GM10266 (cell line): ENCODE measurements at regions not wholly inside any gene's neighbourhood (a gene's known extent, or its start where the extent isn't known, plus 50 kb on each side); places are given as distances from the start of the nearest gene placed in this dataset.
"Not testable (repeated sequence)": the region's sequence is repeated elsewhere in the genome, so short reads cannot be mapped to it uniquely, and the experiment has no call there.

ENCODE experiments used
- DNase-seq: peaks from one replicate; pipeline ENCODE4 v3.0.0; 2012; ENCODE audit errors: extremely low spot score
- TF ChIP-seq, protein P1 (sequence below): IDR thresholded peaks from 2 replicates; pipeline ENCODE4 v1.5.1; 2012; ENCODE audit warnings: mild to moderate bottlenecking, low read depth; ENCODE audit not compliant: control insufficient read depth, insufficient read depth; ENCODE audit errors: missing control alignments

DNA sequence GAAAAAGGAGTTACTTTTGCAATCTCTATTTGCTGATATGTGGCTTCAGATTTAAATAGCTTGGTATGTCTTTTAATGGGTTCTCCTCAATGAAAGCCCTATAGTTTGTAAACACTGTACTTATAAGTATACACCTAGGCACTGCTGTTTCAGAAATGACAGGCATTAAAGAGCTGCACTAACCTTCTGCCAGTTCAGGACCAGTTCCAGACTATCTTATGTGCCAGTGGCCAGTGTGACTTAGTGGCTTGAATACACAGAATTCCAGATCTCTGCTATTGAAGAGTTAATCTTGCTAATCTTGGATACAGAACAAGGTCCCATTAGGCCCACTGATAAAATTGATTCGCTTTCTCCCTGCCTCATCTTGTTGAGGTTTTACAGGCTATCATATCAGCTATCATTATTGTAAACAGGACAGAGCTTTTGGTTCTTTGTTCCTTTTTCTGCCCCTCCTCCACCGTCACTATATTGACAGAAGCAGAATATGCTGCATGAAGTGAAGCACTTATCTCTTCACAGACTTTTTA, 337.5 kb downstream of the LRRIQ3 start:
- no peak for DNase-seq
- TF ChIP-seq, protein P1, sequence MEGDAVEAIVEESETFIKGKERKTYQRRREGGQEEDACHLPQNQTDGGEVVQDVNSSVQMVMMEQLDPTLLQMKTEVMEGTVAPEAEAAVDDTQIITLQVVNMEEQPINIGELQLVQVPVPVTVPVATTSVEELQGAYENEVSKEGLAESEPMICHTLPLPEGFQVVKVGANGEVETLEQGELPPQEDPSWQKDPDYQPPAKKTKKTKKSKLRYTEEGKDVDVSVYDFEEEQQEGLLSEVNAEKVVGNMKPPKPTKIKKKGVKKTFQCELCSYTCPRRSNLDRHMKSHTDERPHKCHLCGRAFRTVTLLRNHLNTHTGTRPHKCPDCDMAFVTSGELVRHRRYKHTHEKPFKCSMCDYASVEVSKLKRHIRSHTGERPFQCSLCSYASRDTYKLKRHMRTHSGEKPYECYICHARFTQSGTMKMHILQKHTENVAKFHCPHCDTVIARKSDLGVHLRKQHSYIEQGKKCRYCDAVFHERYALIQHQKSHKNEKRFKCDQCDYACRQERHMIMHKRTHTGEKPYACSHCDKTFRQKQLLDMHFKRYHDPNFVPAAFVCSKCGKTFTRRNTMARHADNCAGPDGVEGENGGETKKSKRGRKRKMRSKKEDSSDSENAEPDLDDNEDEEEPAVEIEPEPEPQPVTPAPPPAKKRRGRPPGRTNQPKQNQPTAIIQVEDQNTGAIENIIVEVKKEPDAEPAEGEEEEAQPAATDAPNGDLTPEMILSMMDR, result no peak

DNA sequence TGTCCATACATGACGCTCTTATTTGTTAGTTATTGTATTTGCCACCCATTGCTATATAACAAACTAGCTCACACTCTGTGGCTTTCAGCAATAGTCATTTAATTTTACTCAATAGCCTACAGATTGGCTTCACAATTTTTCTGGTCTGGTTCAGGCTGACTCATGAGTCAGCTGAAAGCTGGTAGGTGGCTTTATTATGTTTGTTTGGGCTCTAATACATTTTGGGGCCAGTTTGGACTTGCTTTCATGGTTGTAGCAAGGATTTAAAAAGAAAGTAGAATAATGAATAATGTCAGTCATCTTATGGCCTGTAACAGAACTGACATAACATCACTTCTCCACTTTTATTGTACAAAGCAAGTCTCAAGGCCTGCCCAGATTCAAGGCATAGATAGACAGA, 338.7 kb downstream of the LRRIQ3 start:
- no peak for DNase-seq
- TF ChIP-seq, protein P1, result no peak

DNA sequence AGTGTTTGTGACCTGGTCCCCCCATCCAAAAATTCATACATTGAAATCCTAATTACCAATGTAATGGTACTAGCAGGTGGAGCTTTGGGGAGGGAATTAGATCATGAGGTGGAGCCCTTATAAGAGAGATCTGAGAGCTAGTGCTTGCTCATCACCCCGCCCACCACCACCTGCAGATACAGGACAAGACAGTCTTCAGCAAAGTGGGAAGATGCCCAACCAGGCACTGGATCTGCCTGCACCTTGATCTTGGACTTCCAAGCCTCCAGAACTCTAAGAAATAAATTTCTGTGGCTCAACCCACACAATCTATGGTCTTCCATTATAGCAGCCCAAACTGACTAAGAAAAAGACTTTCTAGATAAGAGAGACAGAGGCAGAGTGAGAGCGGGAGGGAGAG, 343.4 kb downstream of the LRRIQ3 start:
- no peak for DNase-seq
- TF ChIP-seq, protein P1, result no peak

DNA sequence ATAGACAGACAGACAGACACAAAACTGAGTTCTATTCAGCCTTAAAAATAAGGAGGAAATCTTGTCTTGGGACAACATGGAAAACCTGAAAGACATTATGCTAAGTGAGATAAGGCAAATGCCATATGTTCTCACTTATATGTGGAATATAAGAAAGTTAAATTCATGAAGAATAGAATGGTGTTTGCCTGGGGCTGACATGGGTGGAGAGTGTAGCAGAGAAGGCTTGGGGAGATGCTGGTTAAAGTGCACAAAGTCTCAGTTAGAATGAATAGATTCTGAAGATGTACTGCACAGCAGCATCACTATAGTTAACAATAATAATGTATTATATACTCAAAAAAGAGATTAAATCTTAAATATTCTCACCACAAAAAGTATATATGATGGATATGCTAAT, 355.5 kb downstream of the LRRIQ3 start:
- TF ChIP-seq, protein P1, result no peak
- DNase-seq, result no peak

DNA sequence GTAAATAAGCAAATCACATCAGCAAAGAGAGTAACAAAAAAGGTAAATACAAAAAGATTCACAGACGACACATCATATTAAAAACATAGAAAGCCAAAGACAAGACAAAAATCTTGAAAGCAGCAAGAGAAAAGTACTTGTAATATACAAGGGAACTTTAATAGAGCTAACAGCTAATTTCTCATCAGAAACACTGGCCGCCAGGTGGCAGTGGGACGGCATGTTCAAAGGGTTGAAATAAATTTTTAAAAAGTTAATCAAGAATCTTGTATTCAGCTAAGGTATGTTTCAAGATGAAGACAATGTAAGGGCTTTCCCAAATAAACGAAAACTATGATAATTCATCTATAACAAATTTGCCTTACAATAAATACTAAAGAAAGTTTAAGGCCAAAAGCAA, 358.1 kb downstream of the LRRIQ3 start:
- no peak for DNase-seq
- TF ChIP-seq, protein P1, result peak; percentile 43

DNA sequence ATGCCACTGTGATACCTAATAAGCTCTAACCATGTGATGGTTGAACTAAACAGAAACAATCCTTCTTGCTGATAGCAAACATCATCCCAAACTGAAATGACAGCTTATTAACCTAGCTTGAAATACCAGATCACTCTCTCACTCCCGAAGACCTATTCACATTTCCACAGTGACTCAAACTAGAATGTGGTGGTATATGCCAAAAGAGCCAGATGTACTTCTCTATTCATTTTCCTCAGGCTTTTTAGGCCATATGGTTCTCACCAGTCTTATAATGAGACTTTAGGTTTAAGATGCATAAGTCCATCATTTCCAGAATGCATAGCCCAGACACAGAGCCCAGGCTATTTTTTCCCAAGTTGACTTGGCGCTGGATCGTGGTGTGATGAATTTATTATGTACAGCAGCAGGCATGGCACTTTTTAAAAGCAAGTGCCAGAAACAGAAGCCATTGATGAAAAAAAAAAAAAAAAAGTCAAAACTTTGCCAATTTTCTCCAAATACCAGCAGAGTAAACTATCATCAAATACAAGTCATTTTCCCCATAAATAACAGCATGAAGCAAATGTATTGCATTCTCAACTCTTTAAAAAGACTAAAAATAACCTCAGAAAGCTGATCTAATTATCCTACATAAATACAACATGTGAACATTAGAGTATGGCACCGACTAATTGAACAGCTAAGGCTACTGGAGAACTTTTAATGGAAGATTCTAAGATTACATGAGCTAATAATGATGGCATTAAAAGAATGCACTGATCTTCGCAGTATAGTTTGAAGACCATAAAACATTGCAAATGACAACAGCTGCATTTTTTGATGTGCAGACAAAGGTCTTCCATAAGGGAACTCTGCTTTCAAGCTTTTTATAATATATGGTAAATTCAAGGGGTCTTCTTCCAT, 365.4 kb downstream of the LRRIQ3 start:
- no peak for DNase-seq
- TF ChIP-seq, protein P1, result no peak

DNA sequence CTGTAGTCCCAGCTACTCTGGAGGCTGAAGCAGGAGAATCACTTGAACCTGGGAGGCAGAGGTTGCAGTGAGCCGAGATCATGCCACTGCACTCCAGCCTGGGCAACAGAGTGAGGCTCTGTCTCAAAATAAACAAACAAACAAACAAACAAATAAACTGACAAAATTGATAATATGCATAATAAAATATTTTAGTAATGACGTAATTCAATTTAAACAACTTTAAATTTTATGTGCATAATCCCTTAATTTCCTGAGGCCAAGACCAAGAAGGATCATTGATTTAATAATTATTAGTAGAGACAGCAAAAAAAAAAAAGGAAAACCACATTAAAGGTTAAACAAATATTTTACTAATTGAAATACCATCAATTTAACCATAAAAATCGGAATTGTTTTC, 370.7 kb downstream of the LRRIQ3 start:
- not testable (repeated sequence) for DNase-seq
